KMS-11 (cell line): ENCODE measurements at regions not wholly inside any gene's neighbourhood (a gene's known extent, or its start where the extent isn't known, plus 50 kb on each side); places are given as distances from the start of the nearest gene placed in this dataset.

Experiments used
- H2AFZ ChIP-seq: fragments of 200-600 bp; sonication (generic); 2 replicates; pipeline ENCODE4 v1.6.1; 2016; ENCODE audit warnings: antibody characterized with exemption, mixed run types, low read depth
- H3K27ac ChIP-seq: fragments of 200-600 bp; sonication (generic); 2 replicates; pipeline ENCODE4 v1.6.1; 2016; ENCODE audit warnings: mild to moderate bottlenecking, mixed run types
- H3K27me3 ChIP-seq: fragments of 200-600 bp; sonication (generic); 2 replicates; pipeline ENCODE4 v1.6.1; 2017; ENCODE audit warnings: mild to moderate bottlenecking, low read depth, mixed run types, moderate library complexity; ENCODE audit not compliant: insufficient read depth
- H3K36me3 ChIP-seq: fragments of 200-600 bp; sonication (generic); 2 replicates; pipeline ENCODE4 v1.6.1; 2017; ENCODE audit warnings: mild to moderate bottlenecking, mixed run types; ENCODE audit not compliant: insufficient read depth
- H3K4me1 ChIP-seq: fragments of 200-600 bp; sonication (generic); 2 replicates; pipeline ENCODE4 v1.6.1; 2016; ENCODE audit warnings: mild to moderate bottlenecking, low read depth, mixed run types; ENCODE audit not compliant: poor library complexity, severe bottlenecking
- H3K4me2 ChIP-seq: fragments of 200-600 bp; sonication (generic); 2 replicates; pipeline ENCODE4 v1.7.0; 2016; ENCODE audit warnings: mild to moderate bottlenecking, mixed run types
- H3K4me3 ChIP-seq: fragments of 200-600 bp; sonication (generic); IDR thresholded peaks from 2 replicates; pipeline ENCODE4 v1.6.1; 2017; ENCODE audit warnings: low read depth, low read length, mixed read lengths; ENCODE audit not compliant: insufficient read depth
- H3K79me2 ChIP-seq: fragments of 200-600 bp; sonication (generic); 2 replicates; pipeline ENCODE4 v1.6.1; 2016; ENCODE audit warnings: low read depth, mixed run types; ENCODE audit not compliant: insufficient read depth
- H3K9ac ChIP-seq: fragments of 200-600 bp; sonication (generic); 2 replicates; pipeline ENCODE4 v1.6.1; 2016; ENCODE audit warnings: mild to moderate bottlenecking, mixed run types
- H4K20me1 ChIP-seq: fragments of 200-600 bp; sonication (generic); 2 replicates; pipeline ENCODE4 v1.6.1; 2016; ENCODE audit warnings: mild to moderate bottlenecking, mixed run types; ENCODE audit not compliant: insufficient read depth
- CTCF ChIP-seq: fragments of 200-600 bp; sonication (generic); conservative IDR thresholded peaks from 2 replicates; pipeline ENCODE4 v1.6.1; 2017; ENCODE audit warnings: low read depth, mild to moderate bottlenecking, antibody characterized with exemption, low read length, moderate library complexity, mixed read lengths

DNA sequence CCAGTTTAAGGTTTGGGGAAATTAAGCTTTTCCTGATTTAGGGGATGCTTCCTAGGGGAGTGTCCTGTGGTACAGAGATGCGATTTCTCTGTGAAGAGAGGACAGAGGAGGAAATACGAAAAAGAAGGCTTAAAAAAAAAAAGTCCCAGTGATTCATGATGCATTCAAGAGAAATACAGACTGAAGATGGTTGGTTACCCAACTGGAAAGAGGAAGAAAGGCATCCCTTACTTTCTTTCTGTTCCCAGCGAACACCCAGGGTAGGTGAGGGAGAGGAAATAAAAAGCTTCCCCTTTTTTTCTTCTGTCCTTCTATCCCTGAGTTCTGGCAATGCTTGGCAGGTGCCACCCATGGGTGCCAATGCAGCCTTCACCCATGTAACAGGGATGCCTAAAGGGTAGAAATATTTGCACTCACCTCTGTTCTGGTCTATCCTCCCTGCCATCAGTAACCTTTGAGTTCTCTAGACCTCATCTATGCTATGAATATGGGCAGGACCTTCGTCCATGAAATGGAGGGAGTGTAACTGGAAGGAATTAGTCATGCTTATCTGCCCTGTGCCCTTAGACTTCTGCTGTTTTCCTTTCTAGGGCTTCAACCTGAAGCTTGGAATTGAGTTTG, 230.1 kb upstream of the GALNTL6 start:
- no peaks in the 10 kb centered on the region for H3K36me3 ChIP-seq
- no peak for TF ChIP-seq CTCF

GRCh38 chr4:171573181-171573580, 240.0 kb upstream of the GALNTL6 start:
- TF ChIP-seq CTCF = no peak
- no peaks in the 10 kb centered on the region for H3K27me3 ChIP-seq
- no peaks in the 10 kb centered on the region for H3K79me2 ChIP-seq

More for the DNA sequence above, 230.1 kb upstream of the GALNTL6 start:
- Histone ChIP-seq H3K4me1 (no peaks in the 10 kb centered on the region), H3K4me3 (no peak overlapping the region), H3K4me2 (no peak overlapping the region), H2AFZ (no peak overlapping the region), H3K27ac (no peak overlapping the region), H3K9ac (no peak overlapping the region), H4K20me1 (no peaks in the 10 kb centered on the region), H3K27me3 (no peaks in the 10 kb centered on the region), H3K79me2 (no peaks in the 10 kb centered on the region)

DNA sequence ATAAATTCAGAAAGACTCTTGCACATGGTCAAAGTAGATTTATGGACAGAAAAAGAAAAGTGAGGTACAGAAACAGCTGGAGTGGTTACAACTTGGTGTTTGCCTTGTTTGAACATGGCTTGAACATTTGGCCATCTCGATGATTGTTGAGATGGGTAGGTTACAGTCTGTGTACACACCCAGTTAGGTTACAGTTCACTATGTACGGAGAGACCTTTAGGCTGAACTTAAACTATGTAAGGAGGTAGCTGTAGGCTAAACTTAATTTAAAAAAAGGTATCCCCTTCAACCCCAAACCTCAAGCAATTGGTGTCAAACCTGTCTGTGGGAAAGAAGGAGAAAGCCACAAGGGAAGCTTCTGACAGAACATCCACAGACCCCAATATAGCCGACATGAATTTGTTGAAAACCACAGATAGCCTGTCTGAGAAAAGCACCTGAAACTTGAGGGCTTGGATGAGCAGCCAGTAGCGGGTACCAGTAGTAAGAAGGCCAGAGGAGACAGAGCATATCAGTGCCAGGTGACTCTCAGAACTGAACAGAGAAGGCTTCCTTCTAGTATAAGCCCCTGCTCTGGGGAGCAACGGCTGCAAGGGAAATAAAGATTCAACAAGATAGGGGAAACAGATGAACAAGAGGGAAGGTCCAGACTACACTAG, 247.9 kb upstream of the GALNTL6 start:
- no peak overlapping the region for H3K4me3 ChIP-seq
- H3K36me3 ChIP-seq = no peaks in the 10 kb centered on the region
- H3K4me1 ChIP-seq = no peaks in the 10 kb centered on the region
- TF ChIP-seq CTCF = no peak
- no peaks in the 10 kb centered on the region for H3K79me2 ChIP-seq
- H3K4me2 ChIP-seq = no peak overlapping the region
- H4K20me1 ChIP-seq = no peaks in the 10 kb centered on the region
- H3K27ac ChIP-seq = no peak overlapping the region
- H3K9ac ChIP-seq = no peak overlapping the region
- H3K27me3 ChIP-seq = no peaks in the 10 kb centered on the region
- H2AFZ ChIP-seq = no peak overlapping the region

More at GRCh38 chr4:171573181-171573580, 240.0 kb upstream of the GALNTL6 start:
- Histone ChIP-seq H3K4me1 (no peaks in the 10 kb centered on the region), H2AFZ (no peak overlapping the region), H3K36me3 (no peaks in the 10 kb centered on the region), H3K4me3 (no peak overlapping the region), H4K20me1 (no peaks in the 10 kb centered on the region), H3K9ac (no peak overlapping the region), H3K4me2 (no peak overlapping the region), H3K27ac (no peak overlapping the region)

DNA sequence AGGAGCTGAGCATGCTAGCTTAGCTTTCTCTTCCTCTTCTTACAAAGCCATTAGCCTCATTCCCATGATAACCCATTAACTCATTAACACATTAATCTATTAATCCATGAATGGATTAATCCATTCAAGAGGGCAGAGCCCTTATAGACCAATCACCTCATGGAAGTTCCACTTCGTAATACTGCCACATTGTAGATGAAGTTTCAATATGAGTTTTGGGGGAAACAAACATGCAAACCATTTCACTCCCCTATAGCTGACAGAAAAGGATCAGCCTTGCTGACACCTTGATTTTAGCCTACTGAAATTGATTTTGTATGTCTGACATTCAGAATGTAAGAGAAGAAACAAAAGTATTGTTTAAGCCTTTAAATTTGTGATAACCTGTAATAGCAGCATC, 251.8 kb upstream of the GALNTL6 start:
- no peak overlapping the region for H3K4me3 ChIP-seq
- no peak overlapping the region for H3K27ac ChIP-seq
- no peaks in the 10 kb centered on the region for H3K4me1 ChIP-seq
- H3K4me2 ChIP-seq = no peak overlapping the region
- no peak for TF ChIP-seq CTCF
- H3K27me3 ChIP-seq = no peaks in the 10 kb centered on the region
- no peaks in the 10 kb centered on the region for H3K36me3 ChIP-seq
- no peaks in the 10 kb centered on the region for H4K20me1 ChIP-seq
- no peak overlapping the region for H2AFZ ChIP-seq
- no peaks in the 10 kb centered on the region for H3K79me2 ChIP-seq
- H3K9ac ChIP-seq = no peak overlapping the region
